Psoas muscle (tissue), 7 donors: ENCODE measurements at regions not wholly inside any gene's neighbourhood (a gene's known extent, or its start where the extent isn't known, plus 50 kb on each side); places are given as distances from the start of the nearest gene placed in this dataset.

Source experiments
- ATAC-seq, 4 donors: fragments of 200-7000 bp; cut with Tn5 transposase; one replicate each; pipeline ENCODE4 v1.9.1; 2020; ENCODE audit warnings: moderate library complexity in 3 of 4, mild to moderate bottlenecking in 2 of 4
- DNase-seq, 2 donors: peaks; one replicate each; pipeline ENCODE4 v3.0.0-alpha.2; 2020
- H3K27ac ChIP-seq: fragments of 200-600 bp; one replicate; pipeline ENCODE4 v1.8.0; 2022
- H3K27me3 ChIP-seq, 3 donors: fragments of 200-600 bp in 1 of 3; one replicate each; pipeline versions ENCODE4 v1.6.1 to v1.8.0; 2013 to 2022; ENCODE audit warnings: low read length in 2 of 3, mild to moderate bottlenecking in 2 of 3, moderate library complexity in 1 of 3; ENCODE audit not compliant: insufficient read depth in 3 of 3
- H3K36me3 ChIP-seq, 2 donors: fragments of 200-600 bp in 1 of 2; one replicate each; pipeline versions ENCODE4 v1.6.1 to v1.8.0; 2013 to 2022; ENCODE audit warnings: low read depth in 1 of 2, mild to moderate bottlenecking in 1 of 2, moderate library complexity in 1 of 2; ENCODE audit not compliant: insufficient read depth in 1 of 2
- H3K4me1 ChIP-seq: fragments of 200-600 bp; one replicate; pipeline ENCODE4 v1.8.0; 2022
- H3K4me3 ChIP-seq: fragments of 200-600 bp; one replicate; pipeline ENCODE4 v1.8.0; 2022; ENCODE audit warnings: mild to moderate bottlenecking
- H3K9me3 ChIP-seq: fragments of 200-600 bp; one replicate; pipeline ENCODE4 v1.8.0; 2022
- WGBS, 3 donors: extraction: QIAGEN DNeasy Blood & Tissue Kit; methylation state at CpG; one replicate each; pipeline versions ENCODE4 v1.1.6 to v1.1.7; 2013; 5-methylcytosine and 5-hydroxymethylcytosine counted together
- intact Hi-C, 2 donors: fragments of 100-400 bp; cut with DNase I; formaldehyde crosslinking; loops; one replicate each; pipeline versions ENCODE4 v1.11.0 to v1.14.2; 2022
- TF ChIP-seq, protein P1 (sequence below): fragments of 200-600 bp; IDR thresholded peaks from one replicate; pipeline ENCODE4 v1.8.0; 2022; ENCODE audit warnings: antibody characterized with exemption
- donor health status: healthy with polysubstance abuse.
- donor health status: DM: no; HTN: no; CAD: no; lungs with moderate emphysema.
- donor health status: Bipolar disorder and iron deficiency.
- donor health status: healthy.
- donor health status: DM: yes; HTN: yes; CAD: no.
- donor health status: DM: no; HTN: no; CAD: no.
- donor health status: DM: yes; HTN: yes; CAD: no.

DNA sequence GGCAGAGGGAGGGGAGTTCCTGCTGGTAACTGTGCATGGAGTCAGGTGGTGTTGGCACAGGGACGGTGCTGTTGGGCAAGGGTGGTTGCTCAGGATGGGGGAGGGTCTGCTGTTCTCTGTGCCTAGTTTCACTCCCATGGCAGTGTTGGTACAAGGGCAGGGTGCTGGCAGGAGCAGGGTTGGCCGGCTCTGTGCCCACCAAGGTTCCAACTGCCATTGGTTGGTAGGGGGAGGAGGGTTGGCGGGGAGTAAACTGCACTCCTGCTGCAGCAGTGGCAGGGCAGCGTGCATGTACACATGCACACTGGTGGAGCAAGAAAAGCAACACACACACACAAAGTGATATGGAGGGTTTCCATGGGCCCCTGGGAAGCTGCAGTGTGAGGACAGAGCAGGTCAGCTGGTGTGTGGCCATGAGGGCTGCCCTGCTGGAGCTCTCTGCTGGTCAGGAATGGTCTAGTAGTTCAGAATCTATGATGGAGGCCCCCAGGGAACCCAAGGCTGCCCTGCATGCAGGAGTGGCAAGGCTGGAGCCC, 269.9 kb upstream of the MGAT4C start:
- no peak for DNase-seq
- no peak overlapping the region for H3K4me3 ChIP-seq
- no peaks in the 10 kb centered on the region for H3K36me3 ChIP-seq
- H3K27ac ChIP-seq: no peak overlapping the region
- no peaks in the 10 kb centered on the region for H3K27me3 ChIP-seq
- no peak for ATAC-seq
- intact Hi-C loops: no loop called here
- TF ChIP-seq, protein P1, sequence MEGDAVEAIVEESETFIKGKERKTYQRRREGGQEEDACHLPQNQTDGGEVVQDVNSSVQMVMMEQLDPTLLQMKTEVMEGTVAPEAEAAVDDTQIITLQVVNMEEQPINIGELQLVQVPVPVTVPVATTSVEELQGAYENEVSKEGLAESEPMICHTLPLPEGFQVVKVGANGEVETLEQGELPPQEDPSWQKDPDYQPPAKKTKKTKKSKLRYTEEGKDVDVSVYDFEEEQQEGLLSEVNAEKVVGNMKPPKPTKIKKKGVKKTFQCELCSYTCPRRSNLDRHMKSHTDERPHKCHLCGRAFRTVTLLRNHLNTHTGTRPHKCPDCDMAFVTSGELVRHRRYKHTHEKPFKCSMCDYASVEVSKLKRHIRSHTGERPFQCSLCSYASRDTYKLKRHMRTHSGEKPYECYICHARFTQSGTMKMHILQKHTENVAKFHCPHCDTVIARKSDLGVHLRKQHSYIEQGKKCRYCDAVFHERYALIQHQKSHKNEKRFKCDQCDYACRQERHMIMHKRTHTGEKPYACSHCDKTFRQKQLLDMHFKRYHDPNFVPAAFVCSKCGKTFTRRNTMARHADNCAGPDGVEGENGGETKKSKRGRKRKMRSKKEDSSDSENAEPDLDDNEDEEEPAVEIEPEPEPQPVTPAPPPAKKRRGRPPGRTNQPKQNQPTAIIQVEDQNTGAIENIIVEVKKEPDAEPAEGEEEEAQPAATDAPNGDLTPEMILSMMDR: no peak
- WGBS, 3 donors: 90 to 92% (median 91%) methylated on average over 4 of the region's 4 CpGs
- peaks cover 10% of the 10 kb centered on the region for H3K9me3 ChIP-seq
- no peaks in the 10 kb centered on the region for H3K4me1 ChIP-seq

DNA sequence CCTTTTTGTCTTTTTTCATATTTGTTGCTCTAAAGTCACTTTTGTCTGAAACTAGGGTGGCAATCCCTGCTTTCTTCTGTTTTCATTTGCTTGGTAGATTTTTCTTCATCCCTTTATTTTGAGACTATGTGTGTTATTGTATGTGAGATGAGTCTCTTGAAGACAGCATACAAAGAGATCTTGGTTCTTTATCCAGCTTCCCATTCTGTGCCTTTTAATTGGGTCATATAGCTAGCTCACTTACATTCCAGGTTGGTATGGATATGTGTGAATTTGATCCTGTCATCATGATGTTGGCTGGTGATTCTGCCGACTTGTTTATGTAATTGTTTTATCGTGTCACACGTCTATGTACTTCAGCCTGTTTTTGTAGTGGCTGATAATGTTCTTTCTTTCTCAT, 267.7 kb upstream of the MGAT4C start:
- ATAC-seq: no peak
- WGBS, 3 donors: 95 to 97% (median 96%) methylated on average over 3 of the region's 3 CpGs
- H3K4me3 ChIP-seq: no peak overlapping the region
- no peak overlapping the region for H3K27ac ChIP-seq
- no peaks in the 10 kb centered on the region for H3K4me1 ChIP-seq
- TF ChIP-seq, protein P1: no peak
- intact Hi-C loops: no loop called here
- no peaks in the 10 kb centered on the region for H3K27me3 ChIP-seq
- peaks cover 10% of the 10 kb centered on the region for H3K9me3 ChIP-seq
- H3K36me3 ChIP-seq: no peaks in the 10 kb centered on the region
- no peak for DNase-seq

DNA sequence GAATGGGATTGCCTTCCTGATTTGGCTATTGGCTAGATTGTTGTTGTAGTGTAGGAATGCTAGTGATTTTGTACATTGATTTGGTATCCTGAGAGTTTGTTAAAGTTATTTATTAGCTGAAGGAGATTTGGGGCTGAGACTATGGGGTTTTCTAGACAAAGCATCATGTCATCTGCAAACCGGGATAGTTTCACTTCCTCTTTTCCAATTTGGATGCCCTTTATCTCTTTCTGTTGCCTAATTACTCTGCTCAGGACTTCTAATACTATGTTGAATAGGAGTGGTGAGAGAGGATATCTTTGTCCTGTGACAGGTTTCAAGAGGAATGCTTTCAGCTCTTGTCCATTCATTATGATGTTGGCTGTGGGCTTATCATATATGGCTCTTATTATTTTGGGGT, 265.7 kb upstream of the MGAT4C start:
- Histone ChIP-seq H3K9me3 (peaks cover 10% of the 10 kb centered on the region), H3K36me3 (no peaks in the 10 kb centered on the region), H3K27me3 (no peaks in the 10 kb centered on the region), H3K4me1 (no peaks in the 10 kb centered on the region), H3K27ac (no peak overlapping the region), H3K4me3 (no peak overlapping the region)
- no peak for DNase-seq
- intact Hi-C loops: no loop called here
- whole genome bisulfite sequencing, 3 donors: 74 to 78% (median 77%) methylated on average over 1 of the region's 1 CpG
- TF ChIP-seq, protein P1: no peak
- ATAC-seq: no peak

DNA sequence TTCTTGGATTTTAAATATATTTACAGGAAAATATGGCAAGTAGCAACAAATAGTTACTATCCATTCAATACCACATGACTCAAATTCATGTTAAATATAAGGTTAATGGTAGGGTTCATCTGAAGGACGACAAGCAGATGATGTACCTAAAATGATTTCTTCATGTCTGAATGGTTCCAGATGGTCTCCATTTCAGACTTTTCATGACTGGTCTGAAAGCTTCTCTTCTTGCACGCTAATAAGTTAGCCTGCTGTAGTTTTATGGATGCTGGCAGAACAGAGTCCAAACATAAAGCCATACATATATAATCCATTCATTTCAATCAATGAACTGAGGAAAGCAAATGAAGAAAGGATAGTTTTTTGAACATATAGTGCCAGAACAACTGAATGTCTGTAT, 257.0 kb upstream of the MGAT4C start:
- no peak overlapping the region for H3K4me3 ChIP-seq

More for the DNA sequence above, 257.0 kb upstream of the MGAT4C start:
- Histone ChIP-seq H3K27me3 (no peaks in the 10 kb centered on the region), H3K4me1 (no peaks in the 10 kb centered on the region), H3K36me3 (no peaks in the 10 kb centered on the region), H3K9me3 (no peaks in the 10 kb centered on the region), H3K27ac (no peak overlapping the region)
- DNase-seq: no peak
- TF ChIP-seq, protein P1: no peak
- 42 to 58% (median 44%) methylated on average over 2 of the region's 2 CpGs for WGBS, 3 donors
- no peak for ATAC-seq
- intact Hi-C loops: no loop called here
